ENCODE measurements at regions not wholly inside any gene's neighbourhood (a gene's known extent, or its start where the extent isn't known, plus 50 kb on each side); places are given as distances from the start of the nearest gene placed in this dataset.

DNA sequence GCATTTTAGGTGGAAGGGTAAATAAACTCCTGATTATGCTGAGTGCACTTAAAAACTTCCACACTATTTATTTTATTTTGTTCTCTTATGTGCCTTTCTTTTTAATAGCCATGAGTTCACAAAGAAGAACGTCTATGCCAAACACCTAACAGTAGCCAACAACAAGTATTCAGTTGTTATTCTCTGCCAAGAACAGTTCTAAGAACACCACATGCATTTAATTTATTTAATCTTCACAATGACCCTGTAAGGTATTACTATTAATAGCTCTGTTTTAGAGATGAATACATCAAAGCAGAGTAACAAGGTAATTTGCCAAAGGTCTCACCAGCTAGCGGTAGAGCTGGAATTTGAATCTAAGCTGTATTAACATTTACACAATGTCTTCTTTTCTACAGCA is 240.1 kb downstream of the ALG10B start:
- TF ChIP-seq POLR2AphosphoS5 (IDR thresholded peaks at IDR 0.05) = no peak
- no peak for TF ChIP-seq EZH2 (IDR thresholded peaks at IDR 0.05; ENCODE audit: borderline replicate concordance, insufficient read depth, low read length, poor library complexity, severe bottlenecking)
- TF ChIP-seq, protein P1, sequence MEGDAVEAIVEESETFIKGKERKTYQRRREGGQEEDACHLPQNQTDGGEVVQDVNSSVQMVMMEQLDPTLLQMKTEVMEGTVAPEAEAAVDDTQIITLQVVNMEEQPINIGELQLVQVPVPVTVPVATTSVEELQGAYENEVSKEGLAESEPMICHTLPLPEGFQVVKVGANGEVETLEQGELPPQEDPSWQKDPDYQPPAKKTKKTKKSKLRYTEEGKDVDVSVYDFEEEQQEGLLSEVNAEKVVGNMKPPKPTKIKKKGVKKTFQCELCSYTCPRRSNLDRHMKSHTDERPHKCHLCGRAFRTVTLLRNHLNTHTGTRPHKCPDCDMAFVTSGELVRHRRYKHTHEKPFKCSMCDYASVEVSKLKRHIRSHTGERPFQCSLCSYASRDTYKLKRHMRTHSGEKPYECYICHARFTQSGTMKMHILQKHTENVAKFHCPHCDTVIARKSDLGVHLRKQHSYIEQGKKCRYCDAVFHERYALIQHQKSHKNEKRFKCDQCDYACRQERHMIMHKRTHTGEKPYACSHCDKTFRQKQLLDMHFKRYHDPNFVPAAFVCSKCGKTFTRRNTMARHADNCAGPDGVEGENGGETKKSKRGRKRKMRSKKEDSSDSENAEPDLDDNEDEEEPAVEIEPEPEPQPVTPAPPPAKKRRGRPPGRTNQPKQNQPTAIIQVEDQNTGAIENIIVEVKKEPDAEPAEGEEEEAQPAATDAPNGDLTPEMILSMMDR (IDR thresholded peaks at IDR 0.05; ENCODE audit: poor library complexity, severe bottlenecking) = no peak
- no peak for TF ChIP-seq TAF1 (IDR thresholded peaks at IDR 0.05; ENCODE audit: low read depth)
- TF ChIP-seq MXI1 (conservative IDR thresholded peaks at IDR 0.05; ENCODE audit: poor library complexity, severe bottlenecking) = no peak
- no peak for TF ChIP-seq REST (IDR thresholded peaks at IDR 0.05; ENCODE audit: borderline replicate concordance)

Data from neural cell (in vitro differentiated cells).